ENCODE measurements at regions not wholly inside any gene's neighbourhood (a gene's known extent, or its start where the extent isn't known, plus 50 kb on each side); places are given as distances from the start of the nearest gene placed in this dataset.
"Not testable (repeated sequence)": the region's sequence is repeated elsewhere in the genome, so short reads cannot be mapped to it uniquely, and the experiment has no call there.

DNA sequence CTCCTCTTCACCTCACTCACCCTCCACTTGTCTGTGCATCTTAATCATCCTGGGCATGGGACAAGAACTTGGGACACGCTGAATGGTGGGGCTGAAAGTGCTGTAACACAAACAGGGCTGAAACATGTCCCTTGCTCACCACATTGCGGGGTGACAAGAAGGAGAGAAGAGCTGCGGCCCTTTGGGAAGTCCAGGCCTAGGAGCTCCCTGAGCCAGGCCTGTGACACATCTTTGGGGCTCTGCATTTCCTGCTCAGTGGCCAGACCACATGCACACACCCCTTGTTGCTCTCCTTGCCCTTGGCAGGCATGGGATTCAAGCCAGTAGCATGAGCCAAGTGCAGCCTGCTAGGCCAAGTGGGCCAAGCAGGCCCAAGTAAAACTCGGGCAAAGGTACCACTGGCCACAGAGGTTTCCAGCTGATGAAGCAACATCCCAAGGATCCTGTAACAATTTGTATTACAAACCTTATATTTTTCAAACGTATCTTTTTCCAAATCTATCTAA is 1384.3 kb upstream of the PCDH20 start:
- DNase-seq = no peak

GRCh38 chr13:62799038-62799535 is 1383.4 kb upstream of the PCDH20 start:
- DNase-seq = no peak

DNA sequence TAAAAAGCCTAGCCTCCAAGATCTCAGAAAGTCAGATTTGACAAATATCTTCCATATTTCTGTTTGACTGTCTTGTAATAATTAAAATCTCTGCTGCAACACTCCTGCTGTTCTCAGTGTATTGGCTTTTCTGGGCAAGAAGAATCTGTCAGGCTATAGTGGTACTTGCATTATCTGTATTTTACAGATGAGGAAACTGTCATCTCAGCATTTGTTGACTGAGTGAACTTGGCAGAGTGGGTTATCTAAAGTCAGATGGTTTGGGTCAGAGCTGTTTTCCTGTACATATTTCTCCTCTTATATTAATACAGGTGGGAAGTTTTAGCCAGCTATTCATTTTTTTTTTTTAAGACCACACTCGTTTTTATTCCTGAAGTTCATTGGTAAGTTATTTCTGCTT is 1378.2 kb upstream of the PCDH20 start:
- DNase-seq = no peak

- DNase-seq = no peak
Measured at GRCh38 chr13:62781866-62782265, 1366.2 kb upstream of the PCDH20 start.

GRCh38 chr13:62779161-62779560 is 1363.5 kb upstream of the PCDH20 start:
- DNase-seq = no peak

GRCh38 chr13:62767473-62767872 is 1351.8 kb upstream of the PCDH20 start:
- no peak for DNase-seq

DNA sequence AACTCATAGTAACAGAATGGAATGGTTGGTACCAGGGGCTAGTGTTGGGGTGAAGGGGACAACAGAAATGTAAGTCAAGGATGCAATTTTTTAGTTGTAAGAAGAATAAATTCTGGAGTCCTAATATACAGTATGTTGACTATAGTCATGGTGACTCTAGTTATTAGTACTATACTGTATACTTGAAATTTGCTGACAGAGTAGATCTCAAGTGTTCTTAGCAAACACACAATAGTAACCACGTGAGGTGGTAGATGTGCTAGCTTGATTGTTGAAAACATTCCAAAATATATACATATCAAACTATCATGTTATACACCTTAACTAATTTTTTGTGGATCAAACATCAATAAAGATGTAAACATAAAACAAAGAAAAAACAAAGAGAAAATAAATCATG is 1345.1 kb upstream of the PCDH20 start:
- DNase-seq = no peak

GRCh38 chr13:62747629-62748028 is 1332.0 kb upstream of the PCDH20 start:
- DNase-seq = no peak

- DNase-seq = no peak
Measured at GRCh38 chr13:62747152-62747551, 1331.5 kb upstream of the PCDH20 start.

DNA sequence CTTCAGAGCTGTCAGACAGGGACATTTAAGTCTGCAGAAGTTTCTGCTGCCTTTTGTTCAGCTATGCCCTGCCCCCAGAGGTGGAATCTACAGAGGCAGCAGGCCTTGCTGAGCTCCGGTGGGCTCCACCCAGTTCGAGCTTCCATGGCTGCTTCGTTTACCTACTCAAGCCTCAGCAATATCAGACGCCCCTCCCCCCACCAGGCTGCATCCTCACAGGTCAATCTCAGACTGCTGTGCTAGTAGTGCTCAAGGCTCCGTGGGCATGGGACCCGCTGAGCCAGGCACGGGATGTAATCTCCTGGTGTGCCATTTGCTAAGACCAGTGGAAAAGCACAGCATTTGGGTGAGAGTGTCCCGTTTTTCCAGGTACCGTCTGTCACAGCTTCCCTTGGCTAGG is 1314.1 kb upstream of the PCDH20 start:
- not testable (repeated sequence) for DNase-seq

DNA sequence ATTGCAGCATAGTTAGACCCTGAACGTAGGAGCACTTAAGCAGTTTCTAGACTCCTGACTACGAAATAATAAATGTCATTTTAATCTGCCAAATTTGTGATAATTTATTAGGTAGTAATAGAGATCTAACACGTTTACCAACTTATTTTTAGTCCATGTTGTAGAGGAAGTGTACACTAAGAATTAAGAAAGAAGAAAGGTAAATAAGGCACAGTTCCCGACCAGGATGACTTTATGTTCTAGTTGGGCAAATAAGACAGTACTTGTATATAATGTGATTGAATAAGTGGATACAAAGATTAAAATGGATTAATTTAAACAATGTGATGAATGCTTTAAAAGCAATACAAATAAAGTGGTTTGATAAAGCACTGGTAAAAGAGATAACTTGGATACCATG is 1306.2 kb upstream of the PCDH20 start:
- no peak for DNase-seq

GRCh38 chr13:62711948-62712347 is 1296.3 kb upstream of the PCDH20 start:
- DNase-seq = not testable (repeated sequence)

GRCh38 chr13:62710787-62711186 is 1295.1 kb upstream of the PCDH20 start:
- DNase-seq = no peak

GRCh38 chr13:62706048-62706447 is 1290.4 kb upstream of the PCDH20 start:
- DNase-seq = no peak

- DNase-seq = no peak
Measured at GRCh38 chr13:62704875-62705274, 1289.2 kb upstream of the PCDH20 start.

GRCh38 chr13:62702502-62702901 is 1286.9 kb upstream of the PCDH20 start:
- DNase-seq = no peak

- no peak for DNase-seq
Measured at GRCh38 chr13:62697701-62698100, 1282.1 kb upstream of the PCDH20 start.

- DNase-seq = no peak
Measured at GRCh38 chr13:62696490-62696889, 1280.8 kb upstream of the PCDH20 start.

DNA sequence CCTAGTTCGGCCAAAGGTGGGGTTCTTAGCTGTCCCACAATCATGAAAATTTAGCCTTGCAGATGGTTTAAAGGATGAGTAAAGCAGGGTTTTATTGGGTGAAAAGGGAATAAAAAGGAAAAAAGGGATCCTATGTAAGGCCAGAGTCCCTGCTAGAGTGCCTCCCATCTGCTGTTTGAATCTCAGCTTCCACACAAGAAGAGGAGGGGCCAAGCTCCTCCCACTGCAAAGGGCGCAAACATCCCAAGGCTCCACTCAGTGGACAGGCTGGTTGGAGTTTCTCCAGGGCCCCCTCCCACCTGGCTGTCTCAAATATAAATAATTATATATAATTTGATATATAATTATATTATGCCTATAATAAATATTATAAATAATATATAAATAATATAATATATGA is 1272.1 kb upstream of the PCDH20 start:
- DNase-seq = no peak

DNA sequence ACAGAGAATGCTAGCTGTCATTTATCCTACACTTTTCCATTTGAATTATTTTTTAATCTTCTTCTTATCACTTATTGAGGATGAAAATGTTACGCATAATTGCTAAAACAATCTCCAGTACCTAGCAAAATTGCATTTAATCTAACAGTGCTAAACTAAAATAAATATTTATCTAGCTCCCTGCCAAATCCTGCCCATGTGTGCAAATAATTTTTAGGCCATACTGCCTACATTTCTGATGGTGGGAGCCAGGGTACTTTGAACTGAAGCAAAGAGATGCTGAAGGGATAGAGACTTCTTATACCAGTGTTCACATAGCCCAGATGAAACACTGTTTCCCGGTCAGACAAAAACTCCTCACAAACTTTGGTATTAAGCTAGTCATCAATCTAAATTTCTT is 1268.7 kb upstream of the PCDH20 start:
- no peak for DNase-seq

- no peak for DNase-seq
Measured at GRCh38 chr13:62682788-62683187, 1267.1 kb upstream of the PCDH20 start.

- no peak for DNase-seq
Measured at GRCh38 chr13:62678039-62678438, 1262.4 kb upstream of the PCDH20 start.

- DNase-seq = no peak
Measured at GRCh38 chr13:62663767-62664166, 1248.1 kb upstream of the PCDH20 start.

- DNase-seq = no peak
Measured at GRCh38 chr13:62659365-62659764, 1243.7 kb upstream of the PCDH20 start.

DNA sequence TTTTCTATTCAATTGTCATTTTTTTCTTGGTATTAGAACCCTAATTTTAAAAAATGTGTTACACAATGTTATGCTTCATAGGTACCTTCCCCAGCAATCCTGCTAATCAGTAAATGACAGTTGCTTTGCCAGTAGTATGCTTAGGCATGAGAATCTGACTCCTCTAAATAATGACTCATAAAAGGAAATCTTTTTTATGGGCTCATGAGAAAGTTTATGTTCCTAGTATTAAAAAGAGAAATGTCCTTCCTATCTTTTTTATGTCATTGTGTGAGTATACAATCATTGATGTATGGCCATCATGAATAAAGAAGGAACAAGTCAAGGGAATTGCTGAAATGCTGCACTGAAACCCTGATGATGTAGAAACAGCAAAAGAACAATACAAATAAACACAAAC is 1237.7 kb upstream of the PCDH20 start:
- DNase-seq = no peak

Data from suppressor macrophage (primary cell).